A549 (cell line): ENCODE measurements at regions not wholly inside any gene's neighbourhood (a gene's known extent, or its start where the extent isn't known, plus 50 kb on each side); places are given as distances from the start of the nearest gene placed in this dataset.
A peak's percentile ranks its signal among the peaks of the same experiment; 100 is the strongest.

Experiments
- ATAC-seq, 2 experiments: fragments of 200-7000 bp in 1 of 2; fragments of >200 bp in 1 of 2; cut with Nextera tagmentation in 1 of 2; cut with Tn5 transposase in 1 of 2; 3 replicates each; pipeline versions ENCODE4 v1.8.0 to v1.9.1; 2018 to 2020; ENCODE audit warnings: mild to moderate bottlenecking in 1 of 2, moderate library complexity in 1 of 2
- CTCF ChIA-PET: fragments of 300-600 bp; sonication (Branson Sonifier 250); formaldehyde crosslinking; extraction: SDS; loops from one replicate; lab custom pipeline; 2021; ENCODE audit warnings: antibody characterized with exemption, inconsistent platforms; lab: Yijun Ruan, JAX
- POLR2A ChIA-PET: fragments of 350-600 bp; formaldehyde crosslinking; extraction: SDS; loops from one replicate; lab custom pipeline; 2021; ENCODE audit warnings: antibody characterized with exemption, inconsistent platforms; lab: Yijun Ruan, JAX
- DNase-seq, 2 experiments: peaks; one replicate each; pipeline versions ENCODE4 v3.0.0 to v3.0.0-alpha.2; 2011 to 2016; ENCODE audit warnings: low read depth in 1 of 2, low spot score in 1 of 2
- FAIRE-seq: peaks from 2 replicates; lab custom pipeline; 2011; peaks lifted over from hg19 to GRCh38; lab: Jason Lieb, UNC
- H3K27ac ChIP-seq, 2 experiments: fragments of >200 bp; sonication (Bioruptor Twin); formaldehyde crosslinking; 3 replicates each; pipeline ENCODE4 v1.5.1; 2016 to 2017
- H3K4me1 ChIP-seq: fragments of >200 bp; sonication (Bioruptor Twin); formaldehyde crosslinking; 3 replicates; pipeline ENCODE4 v1.6.1; 2016
- H3K4me2 ChIP-seq: fragments of >200 bp; sonication (Bioruptor Twin); formaldehyde crosslinking; 3 replicates; pipeline ENCODE4 v1.6.1; 2016
- H3K4me3 ChIP-seq: fragments of >200 bp; sonication (Bioruptor Twin); formaldehyde crosslinking; 3 replicates; pipeline ENCODE4 v1.5.1; 2016
- H3K9me3 ChIP-seq: fragments of >200 bp; sonication (Bioruptor Twin); formaldehyde crosslinking; 3 replicates; pipeline ENCODE4 v1.6.1; 2016
- BHLHE40 ChIP-seq: IDR thresholded peaks from 2 replicates; pipeline ENCODE4 v1.6.1; 2012; ENCODE audit warnings: low read depth, low read length, inconsistent platforms
- CTCF ChIP-seq: fragments of >200 bp; sonication (Bioruptor Twin); formaldehyde crosslinking; IDR thresholded peaks from 3 replicates; pipeline ENCODE4 v1.5.1; 2016
- FOSB ChIP-seq: fragments of 250-450 bp; sonication (Bioruptor Pico); IDR thresholded peaks from 2 replicates; pipeline ENCODE4 v1.5.0; 2020; ENCODE audit warnings: mild to moderate bottlenecking, moderate library complexity
- FOSL2 ChIP-seq, 2 experiments: fragments of 450-650 bp in 1 of 2; fragments of >200 bp in 1 of 2; sonication (Bioruptor Twin) in 1 of 2; formaldehyde crosslinking; IDR thresholded peaks; 2 replicates each; pipeline versions ENCODE4 v1.5.0 to v1.6.1; 2016 to 2020; ENCODE audit warnings: mild to moderate bottlenecking in 1 of 2, moderate library complexity in 1 of 2
- FOXS1 ChIP-seq: fragments of 250-450 bp; sonication (Bioruptor Pico); IDR thresholded peaks from 2 replicates; pipeline ENCODE4 v1.5.0; 2020; ENCODE audit warnings: mild to moderate bottlenecking, moderate library complexity
- HDAC2 ChIP-seq: fragments of 200-600 bp; sonication (generic); IDR thresholded peaks from 2 replicates; pipeline ENCODE4 v1.6.1; 2016
- HEYL ChIP-seq: fragments of 250-450 bp; sonication (Bioruptor Pico); IDR thresholded peaks from 2 replicates; pipeline ENCODE4 v1.8.0; 2021; ENCODE audit warnings: mild to moderate bottlenecking, moderate library complexity
- JUN ChIP-seq, 2 experiments: fragments of >200 bp; sonication (Bioruptor Twin); formaldehyde crosslinking; IDR thresholded peaks; 2 replicates in 1 of 2; 3 replicates in 1 of 2; pipeline ENCODE4 v1.6.1; 2016 to 2017
- JUNB ChIP-seq: fragments of >200 bp; sonication (Bioruptor Twin); formaldehyde crosslinking; IDR thresholded peaks from 2 replicates; pipeline ENCODE4 v1.6.1; 2016
- KDM1A ChIP-seq: fragments of 200-600 bp; sonication (generic); IDR thresholded peaks from 2 replicates; pipeline ENCODE4 v1.6.1; 2016; ENCODE audit warnings: low read depth, mild to moderate bottlenecking
- KDM5A ChIP-seq: fragments of 200-600 bp; sonication (generic); IDR thresholded peaks from 2 replicates; pipeline ENCODE4 v1.6.1; 2016; ENCODE audit warnings: antibody characterized with exemption, mild to moderate bottlenecking
- MAZ ChIP-seq: fragments of 150-350 bp; IDR thresholded peaks from 2 replicates; pipeline ENCODE4 v1.6.1; 2014; ENCODE audit warnings: antibody characterized with exemption, low read depth, low read length, borderline replicate concordance
- MYC ChIP-seq: IDR thresholded peaks from 2 replicates; pipeline ENCODE4 v1.6.1; 2012; ENCODE audit warnings: mild to moderate bottlenecking, inconsistent platforms, low read length, improper control_type of control experiment, borderline replicate concordance
- NPAS2 ChIP-seq: fragments of 250-450 bp; sonication (Bioruptor Pico); IDR thresholded peaks from 2 replicates; pipeline ENCODE4 v1.8.0; 2022; ENCODE audit warnings: mild to moderate bottlenecking, moderate library complexity, borderline replicate concordance
- PBX3 ChIP-seq: IDR thresholded peaks from 2 replicates; pipeline ENCODE4 v1.6.1; 2012
- PHF8 ChIP-seq: fragments of 200-600 bp; sonication (generic); IDR thresholded peaks from 2 replicates; pipeline ENCODE4 v1.6.1; 2016; ENCODE audit warnings: low read depth, mild to moderate bottlenecking, antibody characterized with exemption, moderate library complexity, borderline replicate concordance
- RAD21 ChIP-seq, 2 experiments: fragments of >200 bp in 1 of 2; sonication (Bioruptor Twin) in 1 of 2; formaldehyde crosslinking in 1 of 2; IDR thresholded peaks in 1 of 2; conservative IDR thresholded peaks in 1 of 2; 2 replicates in 1 of 2; 3 replicates in 1 of 2; pipeline ENCODE4 v1.6.1; 2012 to 2018; ENCODE audit warnings: inconsistent platforms in 1 of 2
- RARB ChIP-seq: fragments of 250-450 bp; sonication (Bioruptor Pico); IDR thresholded peaks from 2 replicates; pipeline ENCODE4 v1.8.0; 2021; ENCODE audit warnings: mild to moderate bottlenecking, moderate library complexity
- RNF2 ChIP-seq: fragments of 200-600 bp; sonication (generic); IDR thresholded peaks from 2 replicates; pipeline ENCODE4 v1.6.1; 2016; ENCODE audit warnings: low read depth, mild to moderate bottlenecking, antibody characterized with exemption, moderate library complexity, borderline replicate concordance
- ZC3H11A ChIP-seq: fragments of 450-650 bp; IDR thresholded peaks from 2 replicates; pipeline ENCODE4 v1.6.1; 2014; ENCODE audit warnings: antibody characterized with exemption, mild to moderate bottlenecking
- whole genome bisulfite sequencing: methylation state at CpG from one replicate; pipeline ENCODE4 v1.1.6; 2017; ENCODE audit errors: missing lambda C conversion rate; 5-methylcytosine and 5-hydroxymethylcytosine counted together
- TF ChIP-seq, protein P1 (sequence below): fragments of 250-450 bp; sonication (Bioruptor Pico); IDR thresholded peaks from 2 replicates; pipeline ENCODE4 v1.5.0; 2021; ENCODE audit warnings: mild to moderate bottlenecking, moderate library complexity, borderline replicate concordance
- TF ChIP-seq, protein P2 (sequence below): fragments of 200-600 bp; sonication (generic); IDR thresholded peaks from 2 replicates; pipeline ENCODE4 v1.6.1; 2016; ENCODE audit warnings: antibody characterized with exemption, mild to moderate bottlenecking, moderate library complexity
- TF ChIP-seq, protein P3 (sequence below): fragments of 150-350 bp; IDR thresholded peaks from 2 replicates; pipeline ENCODE4 v1.6.1; 2014; ENCODE audit warnings: low read depth, mild to moderate bottlenecking, low read length

DNA sequence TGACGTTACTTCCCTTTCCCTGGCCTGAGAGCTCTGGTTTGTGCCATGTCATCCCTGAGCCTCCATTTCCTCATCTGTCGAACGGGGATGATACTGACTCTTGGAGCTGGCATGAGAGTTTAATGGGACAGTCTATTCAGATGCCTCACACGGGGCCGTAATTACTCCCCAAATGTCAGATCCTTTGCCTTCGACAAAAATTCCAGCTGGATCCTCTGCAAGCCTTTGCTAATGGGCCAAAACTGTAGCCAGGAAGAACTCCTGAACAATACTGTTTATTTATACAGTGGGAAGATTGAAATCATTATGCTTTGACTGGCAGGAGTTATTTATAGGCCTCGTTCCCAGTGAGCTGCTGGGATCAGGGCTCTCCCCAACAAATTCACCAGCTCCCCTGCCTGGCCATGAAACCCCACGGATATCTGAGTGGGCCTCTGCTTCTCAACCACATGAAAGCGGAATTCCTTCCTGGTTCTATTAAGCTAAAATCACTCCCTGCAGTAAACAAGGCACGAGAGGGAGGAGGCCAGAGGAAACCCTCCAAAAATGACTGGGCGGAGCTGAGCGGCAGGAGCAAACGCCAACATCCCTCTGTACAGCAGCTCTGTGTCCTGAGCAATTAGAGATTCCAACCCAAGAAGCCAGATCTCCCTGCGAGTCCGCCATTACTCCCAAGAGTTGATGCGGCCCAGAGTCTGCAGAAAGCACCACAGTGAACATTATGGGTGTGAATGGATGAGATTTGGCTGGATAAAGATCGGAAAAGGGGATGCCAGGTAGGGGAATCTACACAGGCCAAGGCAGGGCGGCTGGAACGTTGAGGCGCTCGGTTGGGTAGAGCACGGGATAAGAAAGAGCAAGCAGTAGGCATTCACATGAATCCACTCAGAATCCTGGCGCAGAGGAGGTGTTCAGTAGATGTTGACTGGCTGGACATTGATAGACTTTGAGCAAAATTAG is 326.1 kb downstream of the BCL11B start:
- no peak for ATAC-seq
- TF ChIP-seq KDM5A: no peak
- no peak for TF ChIP-seq KDM1A
- TF ChIP-seq, protein P1, sequence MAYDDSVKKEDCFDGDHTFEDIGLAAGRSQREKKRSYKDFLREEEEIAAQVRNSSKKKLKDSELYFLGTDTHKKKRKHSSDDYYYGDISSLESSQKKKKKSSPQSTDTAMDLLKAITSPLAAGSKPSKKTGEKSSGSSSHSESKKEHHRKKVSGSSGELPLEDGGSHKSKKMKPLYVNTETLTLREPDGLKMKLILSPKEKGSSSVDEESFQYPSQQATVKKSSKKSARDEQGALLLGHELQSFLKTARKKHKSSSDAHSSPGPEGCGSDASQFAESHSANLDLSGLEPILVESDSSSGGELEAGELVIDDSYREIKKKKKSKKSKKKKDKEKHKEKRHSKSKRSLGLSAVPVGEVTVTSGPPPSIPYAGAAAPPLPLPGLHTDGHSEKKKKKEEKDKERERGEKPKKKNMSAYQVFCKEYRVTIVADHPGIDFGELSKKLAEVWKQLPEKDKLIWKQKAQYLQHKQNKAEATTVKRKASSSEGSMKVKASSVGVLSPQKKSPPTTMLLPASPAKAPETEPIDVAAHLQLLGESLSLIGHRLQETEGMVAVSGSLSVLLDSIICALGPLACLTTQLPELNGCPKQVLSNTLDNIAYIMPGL (CRISPR knock-in tag): no peak
- TF ChIP-seq BHLHE40: no peak
- TF ChIP-seq, protein P2, sequence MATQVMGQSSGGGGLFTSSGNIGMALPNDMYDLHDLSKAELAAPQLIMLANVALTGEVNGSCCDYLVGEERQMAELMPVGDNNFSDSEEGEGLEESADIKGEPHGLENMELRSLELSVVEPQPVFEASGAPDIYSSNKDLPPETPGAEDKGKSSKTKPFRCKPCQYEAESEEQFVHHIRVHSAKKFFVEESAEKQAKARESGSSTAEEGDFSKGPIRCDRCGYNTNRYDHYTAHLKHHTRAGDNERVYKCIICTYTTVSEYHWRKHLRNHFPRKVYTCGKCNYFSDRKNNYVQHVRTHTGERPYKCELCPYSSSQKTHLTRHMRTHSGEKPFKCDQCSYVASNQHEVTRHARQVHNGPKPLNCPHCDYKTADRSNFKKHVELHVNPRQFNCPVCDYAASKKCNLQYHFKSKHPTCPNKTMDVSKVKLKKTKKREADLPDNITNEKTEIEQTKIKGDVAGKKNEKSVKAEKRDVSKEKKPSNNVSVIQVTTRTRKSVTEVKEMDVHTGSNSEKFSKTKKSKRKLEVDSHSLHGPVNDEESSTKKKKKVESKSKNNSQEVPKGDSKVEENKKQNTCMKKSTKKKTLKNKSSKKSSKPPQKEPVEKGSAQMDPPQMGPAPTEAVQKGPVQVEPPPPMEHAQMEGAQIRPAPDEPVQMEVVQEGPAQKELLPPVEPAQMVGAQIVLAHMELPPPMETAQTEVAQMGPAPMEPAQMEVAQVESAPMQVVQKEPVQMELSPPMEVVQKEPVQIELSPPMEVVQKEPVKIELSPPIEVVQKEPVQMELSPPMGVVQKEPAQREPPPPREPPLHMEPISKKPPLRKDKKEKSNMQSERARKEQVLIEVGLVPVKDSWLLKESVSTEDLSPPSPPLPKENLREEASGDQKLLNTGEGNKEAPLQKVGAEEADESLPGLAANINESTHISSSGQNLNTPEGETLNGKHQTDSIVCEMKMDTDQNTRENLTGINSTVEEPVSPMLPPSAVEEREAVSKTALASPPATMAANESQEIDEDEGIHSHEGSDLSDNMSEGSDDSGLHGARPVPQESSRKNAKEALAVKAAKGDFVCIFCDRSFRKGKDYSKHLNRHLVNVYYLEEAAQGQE: no peak
- no peak for TF ChIP-seq FOSL2 (IDR thresholded peaks at IDR 0.05)
- TF ChIP-seq FOSL2 (CRISPR knock-in tag; IDR thresholded peaks at IDR 0.05): no peak
- ChIA-PET CTCF (no interaction called here), POLR2A (no interaction called here)
- Histone ChIP-seq H3K9me3 (no peaks in the 10 kb centered on the region), H3K4me3 (no peak overlapping the region), H3K27ac (no peak overlapping the region), H3K4me1 (0 out of 3 replicates have a peak, but pooled peaks cover 8% of the 10 kb centered on the region), H3K4me2 (no peak overlapping the region)
- 62% methylated on average over 23 of the region's 23 CpGs for WGBS
- DNase-seq: no peak
- no peak for FAIRE-seq

GRCh38 chr14:98946940-98947339 is 325.1 kb downstream of the BCL11B start:
- ATAC-seq: no peak
- CTCF ChIA-PET: no interaction called here
- DNase-seq: no peak
- H3K4me1 ChIP-seq: 0 out of 3 replicates have a peak, but pooled peaks cover 8% of the 10 kb centered on the region
- 54% methylated on average over 8 of the region's 8 CpGs for WGBS
- no peak overlapping the region for H3K4me2 ChIP-seq
- H3K9me3 ChIP-seq: no peaks in the 10 kb centered on the region
- no peak for TF ChIP-seq JUN (IDR thresholded peaks at IDR 0.05)
- TF ChIP-seq MAZ: no peak
- TF ChIP-seq FOXS1: no peak
- TF ChIP-seq FOSB (CRISPR knock-in tag): no peak
- no peak for TF ChIP-seq JUNB
- TF ChIP-seq RAD21 (conservative IDR thresholded peaks at IDR 0.05 in 1 of 2, IDR thresholded peaks at IDR 0.05 in 1 of 2): no peak
- no peak for TF ChIP-seq PHF8
- no peak for TF ChIP-seq NPAS2 (CRISPR knock-in tag)
- TF ChIP-seq PBX3: no peak
- no peak for TF ChIP-seq RARB
- TF ChIP-seq HEYL: no peak
- no peak for TF ChIP-seq ZC3H11A
- TF ChIP-seq CTCF: no peak
- no peak for TF ChIP-seq HDAC2
- TF ChIP-seq, protein P3, sequence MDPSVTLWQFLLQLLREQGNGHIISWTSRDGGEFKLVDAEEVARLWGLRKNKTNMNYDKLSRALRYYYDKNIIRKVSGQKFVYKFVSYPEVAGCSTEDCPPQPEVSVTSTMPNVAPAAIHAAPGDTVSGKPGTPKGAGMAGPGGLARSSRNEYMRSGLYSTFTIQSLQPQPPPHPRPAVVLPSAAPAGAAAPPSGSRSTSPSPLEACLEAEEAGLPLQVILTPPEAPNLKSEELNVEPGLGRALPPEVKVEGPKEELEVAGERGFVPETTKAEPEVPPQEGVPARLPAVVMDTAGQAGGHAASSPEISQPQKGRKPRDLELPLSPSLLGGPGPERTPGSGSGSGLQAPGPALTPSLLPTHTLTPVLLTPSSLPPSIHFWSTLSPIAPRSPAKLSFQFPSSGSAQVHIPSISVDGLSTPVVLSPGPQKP: no peak
- no peak for TF ChIP-seq RNF2
- no peak for TF ChIP-seq MYC
- TF ChIP-seq, all 56 proteins: peak for 0
- peak overlapping the region in 1 of 2 experiments; percentile 16; a peak in 1 of 6 replicates for H3K27ac ChIP-seq
- H3K4me3 ChIP-seq: no peak overlapping the region
- FAIRE-seq: no peak
- POLR2A ChIA-PET: no interaction called here
